ENCODE measurements at regions not wholly inside any gene's neighbourhood (a gene's known extent, or its start where the extent isn't known, plus 50 kb on each side); places are given as distances from the start of the nearest gene placed in this dataset.

- no peak for TF ChIP-seq CTCF (IDR thresholded peaks at IDR 0.05)
- no peak for TF ChIP-seq POLR2A (IDR thresholded peaks at IDR 0.05)
Observed at GRCh38 chr20:18989736-18990474, 176.3 kb downstream of the SCP2D1 start.

Data from adrenal gland (tissue), 5 donors.